PFSK-1 (cell line): ENCODE measurements at regions not wholly inside any gene's neighbourhood (a gene's known extent, or its start where the extent isn't known, plus 50 kb on each side); places are given as distances from the start of the nearest gene placed in this dataset.

Source experiments
- FOXP2 ChIP-seq: optimal IDR thresholded peaks from 2 replicates; pipeline ENCODE3; 2011; ENCODE audit warnings: borderline replicate concordance, control low read depth, inconsistent platforms; ENCODE audit not compliant: insufficient read depth; ENCODE audit errors: extremely low read length, extremely low read depth
- POLR2AphosphoS5 ChIP-seq: IDR thresholded peaks from 2 replicates; pipeline ENCODE4 v1.6.1; 2012; ENCODE audit warnings: low read depth, mild to moderate bottlenecking, control low read depth, low read length, moderate library complexity
- SIN3A ChIP-seq: IDR thresholded peaks from 2 replicates; pipeline ENCODE4 v1.6.1; 2012; ENCODE audit warnings: mild to moderate bottlenecking, low read length, moderate library complexity, borderline replicate concordance; ENCODE audit not compliant: insufficient read depth
- TAF1 ChIP-seq: IDR thresholded peaks from 2 replicates; pipeline ENCODE4 v1.6.1; 2012; ENCODE audit warnings: low read length, control low read depth, borderline replicate concordance; ENCODE audit not compliant: insufficient read depth
- TF ChIP-seq, protein P1 (sequence below), 2 experiments: IDR thresholded peaks; 2 replicates each; pipeline versions ENCODE4 v1.6.1 to v1.8.0; 2011 to 2012; ENCODE audit warnings: low read depth in 2 of 2, low read length in 2 of 2, control low read depth in 1 of 2, inconsistent platforms in 1 of 2, mild to moderate bottlenecking in 1 of 2, moderate library complexity in 1 of 2; ENCODE audit not compliant: insufficient read depth in 1 of 2

DNA sequence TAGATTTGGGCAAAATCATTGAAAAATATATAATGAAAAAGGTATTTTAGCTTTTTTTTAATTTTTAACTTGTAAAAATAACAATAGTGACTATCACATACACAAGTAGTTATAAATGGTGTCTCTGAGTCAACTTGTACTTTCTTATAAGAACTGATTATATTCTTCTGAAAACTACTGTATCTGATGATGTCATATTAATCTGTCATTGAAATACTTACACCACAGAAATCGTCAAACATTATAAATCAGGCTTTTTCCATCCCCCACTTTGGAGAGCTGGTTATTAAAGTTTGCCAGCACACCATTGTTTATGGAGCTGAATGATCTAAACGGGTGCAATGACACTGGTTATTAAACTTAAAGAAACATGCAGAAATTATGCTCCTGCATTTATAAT is 1259.6 kb upstream of the CNTN5 start:
- TF ChIP-seq, protein P1, sequence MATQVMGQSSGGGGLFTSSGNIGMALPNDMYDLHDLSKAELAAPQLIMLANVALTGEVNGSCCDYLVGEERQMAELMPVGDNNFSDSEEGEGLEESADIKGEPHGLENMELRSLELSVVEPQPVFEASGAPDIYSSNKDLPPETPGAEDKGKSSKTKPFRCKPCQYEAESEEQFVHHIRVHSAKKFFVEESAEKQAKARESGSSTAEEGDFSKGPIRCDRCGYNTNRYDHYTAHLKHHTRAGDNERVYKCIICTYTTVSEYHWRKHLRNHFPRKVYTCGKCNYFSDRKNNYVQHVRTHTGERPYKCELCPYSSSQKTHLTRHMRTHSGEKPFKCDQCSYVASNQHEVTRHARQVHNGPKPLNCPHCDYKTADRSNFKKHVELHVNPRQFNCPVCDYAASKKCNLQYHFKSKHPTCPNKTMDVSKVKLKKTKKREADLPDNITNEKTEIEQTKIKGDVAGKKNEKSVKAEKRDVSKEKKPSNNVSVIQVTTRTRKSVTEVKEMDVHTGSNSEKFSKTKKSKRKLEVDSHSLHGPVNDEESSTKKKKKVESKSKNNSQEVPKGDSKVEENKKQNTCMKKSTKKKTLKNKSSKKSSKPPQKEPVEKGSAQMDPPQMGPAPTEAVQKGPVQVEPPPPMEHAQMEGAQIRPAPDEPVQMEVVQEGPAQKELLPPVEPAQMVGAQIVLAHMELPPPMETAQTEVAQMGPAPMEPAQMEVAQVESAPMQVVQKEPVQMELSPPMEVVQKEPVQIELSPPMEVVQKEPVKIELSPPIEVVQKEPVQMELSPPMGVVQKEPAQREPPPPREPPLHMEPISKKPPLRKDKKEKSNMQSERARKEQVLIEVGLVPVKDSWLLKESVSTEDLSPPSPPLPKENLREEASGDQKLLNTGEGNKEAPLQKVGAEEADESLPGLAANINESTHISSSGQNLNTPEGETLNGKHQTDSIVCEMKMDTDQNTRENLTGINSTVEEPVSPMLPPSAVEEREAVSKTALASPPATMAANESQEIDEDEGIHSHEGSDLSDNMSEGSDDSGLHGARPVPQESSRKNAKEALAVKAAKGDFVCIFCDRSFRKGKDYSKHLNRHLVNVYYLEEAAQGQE (IDR thresholded peaks at IDR 0.05; ENCODE audit: insufficient read depth in 1 of 2, low read depth in 2 of 2, low read length in 2 of 2): no peak
- no peak for TF ChIP-seq TAF1
- no peak for TF ChIP-seq POLR2AphosphoS5
- no peak for TF ChIP-seq SIN3A
- TF ChIP-seq FOXP2: no peak
